ENCODE measurements at regions not wholly inside any gene's neighbourhood (a gene's known extent, or its start where the extent isn't known, plus 50 kb on each side); places are given as distances from the start of the nearest gene placed in this dataset.

DNA sequence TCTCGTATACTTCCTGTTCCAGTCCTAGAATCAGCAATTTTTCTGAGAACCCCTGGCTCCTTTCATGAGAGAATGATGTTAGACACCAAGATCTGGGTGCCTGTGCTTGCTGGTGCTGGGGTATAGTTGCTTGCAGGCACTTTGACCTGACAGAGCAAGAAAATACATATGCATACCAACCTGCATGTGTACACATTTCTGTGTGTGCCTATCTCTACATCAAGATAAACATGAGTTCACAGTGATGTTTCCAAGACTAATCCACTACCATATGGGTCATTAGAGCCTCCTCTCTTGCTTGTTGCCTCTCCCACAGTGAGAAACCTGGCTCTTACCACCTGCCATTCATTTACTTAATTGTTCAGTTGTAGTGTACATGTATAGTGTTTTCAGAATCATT, 229.1 kb upstream of the IGFBP3 start:
- H3K4me1 Mint-ChIP-seq (ENCODE audit: insufficient read depth, unreplicated experiment): peaks cover 42% of the 10 kb centered on the region
- DNase-seq (ENCODE audit: unreplicated experiment): no peak
- no TSS peak for BruUV-seq (replicated peaks)
- TF ChIP-seq, protein P1, sequence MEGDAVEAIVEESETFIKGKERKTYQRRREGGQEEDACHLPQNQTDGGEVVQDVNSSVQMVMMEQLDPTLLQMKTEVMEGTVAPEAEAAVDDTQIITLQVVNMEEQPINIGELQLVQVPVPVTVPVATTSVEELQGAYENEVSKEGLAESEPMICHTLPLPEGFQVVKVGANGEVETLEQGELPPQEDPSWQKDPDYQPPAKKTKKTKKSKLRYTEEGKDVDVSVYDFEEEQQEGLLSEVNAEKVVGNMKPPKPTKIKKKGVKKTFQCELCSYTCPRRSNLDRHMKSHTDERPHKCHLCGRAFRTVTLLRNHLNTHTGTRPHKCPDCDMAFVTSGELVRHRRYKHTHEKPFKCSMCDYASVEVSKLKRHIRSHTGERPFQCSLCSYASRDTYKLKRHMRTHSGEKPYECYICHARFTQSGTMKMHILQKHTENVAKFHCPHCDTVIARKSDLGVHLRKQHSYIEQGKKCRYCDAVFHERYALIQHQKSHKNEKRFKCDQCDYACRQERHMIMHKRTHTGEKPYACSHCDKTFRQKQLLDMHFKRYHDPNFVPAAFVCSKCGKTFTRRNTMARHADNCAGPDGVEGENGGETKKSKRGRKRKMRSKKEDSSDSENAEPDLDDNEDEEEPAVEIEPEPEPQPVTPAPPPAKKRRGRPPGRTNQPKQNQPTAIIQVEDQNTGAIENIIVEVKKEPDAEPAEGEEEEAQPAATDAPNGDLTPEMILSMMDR (IDR thresholded peaks at IDR 0.05; ENCODE audit: unreplicated experiment): no peak
- H3K4me3 Mint-ChIP-seq (ENCODE audit: unreplicated experiment): no peak overlapping the region
- H3K27ac Mint-ChIP-seq (ENCODE audit: low read depth, unreplicated experiment): no peak overlapping the region
- POLR2A ChIA-PET: interaction anchor here (0.6 kb wide), 1 partner anchor 30 kb away, joined by 3 read pairs; no protein-coding TSS in a partner anchor
- H3K27me3 Mint-ChIP-seq (ENCODE audit: insufficient read depth, unreplicated experiment): no peaks in the 10 kb centered on the region
- no peaks in the 10 kb centered on the region for H3K36me3 Mint-ChIP-seq (ENCODE audit: insufficient read depth, unreplicated experiment)
- intact Hi-C loops (cut with micrococcal nuclease): loop anchor here (5.0 kb wide), 1 partner anchor 228 kb away; the partner anchor contains the start of gene IGFBP3
- CTCF ChIA-PET: interaction anchor here (0.7 kb wide), 1 partner anchor 232 kb away, joined by 4 read pairs; no protein-coding TSS in a partner anchor
- H3K9me3 Mint-ChIP-seq (ENCODE audit: unreplicated experiment): no peaks in the 10 kb centered on the region

DNA sequence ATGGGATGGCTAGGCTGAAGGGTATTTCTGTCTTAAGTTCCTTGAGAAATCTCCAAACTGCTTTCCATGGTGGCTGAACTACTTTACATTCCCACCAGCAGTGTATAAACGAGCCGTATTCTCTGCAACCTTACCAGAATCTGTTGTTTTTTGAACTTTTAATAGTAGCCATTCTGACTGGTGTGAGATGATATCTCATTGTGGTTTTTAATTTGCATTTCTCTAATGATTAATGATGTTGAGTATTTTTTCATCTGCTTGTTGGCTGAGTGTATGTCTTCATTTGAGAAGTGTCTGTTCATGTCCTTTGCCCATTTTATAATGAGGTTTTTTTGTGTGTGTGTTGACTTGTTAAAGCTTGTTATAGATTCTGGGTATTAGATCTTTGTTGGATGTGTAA, 226.8 kb upstream of the IGFBP3 start:
- intact Hi-C loops (cut with micrococcal nuclease): no loop called here

DNA sequence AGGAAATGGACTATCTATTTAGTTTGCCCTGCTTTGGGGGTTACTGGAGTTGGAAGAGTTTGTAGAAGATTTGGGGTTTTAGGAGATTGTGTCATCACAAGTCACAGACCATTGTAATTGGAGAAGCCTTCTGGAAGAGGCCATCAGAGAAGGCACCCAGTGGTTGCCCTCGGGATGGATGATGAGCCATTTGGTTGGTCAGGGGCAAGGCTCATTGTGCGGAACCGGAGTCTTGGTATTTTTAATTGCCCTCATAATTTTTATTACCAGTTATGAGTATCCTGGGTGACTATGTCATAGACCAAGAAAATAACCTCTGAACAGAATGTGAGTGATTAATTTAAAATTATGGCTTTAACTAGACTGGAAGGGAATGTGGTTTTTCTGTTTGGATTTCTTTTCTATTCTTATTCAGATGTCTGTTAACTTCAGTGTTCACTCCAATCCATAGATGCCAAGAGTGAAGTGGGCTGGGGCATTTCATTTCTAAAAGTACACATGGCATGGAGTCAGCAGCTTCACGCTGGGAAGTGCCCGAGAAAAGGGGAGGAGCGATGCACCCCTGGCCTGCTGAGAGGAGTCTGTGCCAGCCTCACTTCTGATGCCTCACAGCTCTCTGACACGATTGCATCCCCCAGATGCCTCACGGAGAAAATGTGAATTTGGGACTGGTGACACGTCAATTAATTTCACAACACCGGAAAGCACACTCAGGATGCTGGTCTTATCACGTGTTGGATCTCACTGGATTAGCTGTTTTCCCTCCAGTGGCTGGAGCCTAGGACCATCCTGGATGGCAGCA, 225.6 kb upstream of the IGFBP3 start:
- H3K27me3 Mint-ChIP-seq (ENCODE audit: insufficient read depth, unreplicated experiment): no peaks in the 10 kb centered on the region
- BruUV-seq (replicated peaks): no TSS peak
- ChIA-PET CTCF (no interaction called here), POLR2A (no interaction called here)
- no peaks in the 10 kb centered on the region for H3K36me3 Mint-ChIP-seq (ENCODE audit: insufficient read depth, unreplicated experiment)
- H3K9me3 Mint-ChIP-seq (ENCODE audit: unreplicated experiment): no peaks in the 10 kb centered on the region
- H3K4me1 Mint-ChIP-seq (ENCODE audit: insufficient read depth, unreplicated experiment): peaks cover 48% of the 10 kb centered on the region
- peak overlapping the region; percentile 31 for H3K27ac Mint-ChIP-seq (ENCODE audit: low read depth, unreplicated experiment)
- intact Hi-C loops (cut with micrococcal nuclease): no loop called here
- TF ChIP-seq, protein P1 (IDR thresholded peaks at IDR 0.05; ENCODE audit: unreplicated experiment): no peak
- DNase-seq (ENCODE audit: unreplicated experiment): peak; percentile 85
- no peak overlapping the region for H3K4me3 Mint-ChIP-seq (ENCODE audit: unreplicated experiment)

More for the DNA sequence above, 226.8 kb upstream of the IGFBP3 start:
- CTCF ChIA-PET: no interaction called here
- H3K27me3 Mint-ChIP-seq (ENCODE audit: insufficient read depth, unreplicated experiment): no peaks in the 10 kb centered on the region
- DNase-seq (ENCODE audit: unreplicated experiment): no peak
- H3K4me3 Mint-ChIP-seq (ENCODE audit: unreplicated experiment): no peak overlapping the region
- H3K27ac Mint-ChIP-seq (ENCODE audit: low read depth, unreplicated experiment): no peak overlapping the region
- H3K9me3 Mint-ChIP-seq (ENCODE audit: unreplicated experiment): no peaks in the 10 kb centered on the region
- POLR2A ChIA-PET: interaction anchor here (0.7 kb wide), 1 partner anchor 268 kb away, joined by 3 read pairs; no protein-coding TSS in a partner anchor
- H3K36me3 Mint-ChIP-seq (ENCODE audit: insufficient read depth, unreplicated experiment): no peaks in the 10 kb centered on the region
- H3K4me1 Mint-ChIP-seq (ENCODE audit: insufficient read depth, unreplicated experiment): peaks cover 48% of the 10 kb centered on the region
- no TSS peak for BruUV-seq (replicated peaks)
- TF ChIP-seq, protein P1 (IDR thresholded peaks at IDR 0.05; ENCODE audit: unreplicated experiment): no peak

DNA sequence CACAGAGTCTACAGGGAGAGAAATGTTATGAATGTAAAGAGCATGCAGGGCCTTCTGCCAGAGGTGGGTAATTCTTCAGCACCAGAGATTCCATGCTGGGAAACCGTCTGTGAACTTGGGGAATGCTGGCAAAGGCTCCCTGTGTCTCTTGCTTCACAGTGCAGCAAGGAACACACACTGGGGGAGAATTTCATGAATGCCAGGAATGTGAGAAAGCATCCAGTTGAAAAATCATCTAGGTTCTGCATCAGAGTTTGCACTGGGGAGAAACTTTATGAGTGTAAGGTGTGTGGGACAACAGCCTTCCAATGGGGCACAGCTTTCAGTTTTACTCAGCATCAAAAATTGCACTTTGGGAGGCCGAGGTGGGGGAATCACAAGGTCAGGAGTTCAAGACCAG, 224.3 kb upstream of the IGFBP3 start:
- intact Hi-C loops (cut with micrococcal nuclease): no loop called here
- DNase-seq (ENCODE audit: unreplicated experiment): peak; percentile 89
- no peak overlapping the region for H3K4me3 Mint-ChIP-seq (ENCODE audit: unreplicated experiment)
- peaks cover 38% of the 10 kb centered on the region for H3K4me1 Mint-ChIP-seq (ENCODE audit: insufficient read depth, unreplicated experiment)
- no TSS peak for BruUV-seq (replicated peaks)
- H3K27ac Mint-ChIP-seq (ENCODE audit: low read depth, unreplicated experiment): peak overlapping the region; percentile 49
- TF ChIP-seq, protein P1 (IDR thresholded peaks at IDR 0.05; ENCODE audit: unreplicated experiment): no peak
- no peaks in the 10 kb centered on the region for H3K27me3 Mint-ChIP-seq (ENCODE audit: insufficient read depth, unreplicated experiment)
- H3K36me3 Mint-ChIP-seq (ENCODE audit: insufficient read depth, unreplicated experiment): no peaks in the 10 kb centered on the region
- H3K9me3 Mint-ChIP-seq (ENCODE audit: unreplicated experiment): no peaks in the 10 kb centered on the region
- ChIA-PET CTCF (no interaction called here), POLR2A (no interaction called here)
